HL-60 (cell line): ENCODE measurements at regions not wholly inside any gene's neighbourhood (a gene's known extent, or its start where the extent isn't known, plus 50 kb on each side); places are given as distances from the start of the nearest gene placed in this dataset.

ENCODE experiments used
- POLR2AphosphoS5 ChIP-seq: IDR thresholded peaks from 2 replicates; pipeline ENCODE4 v1.6.1; 2012; ENCODE audit warnings: low read depth
- TF ChIP-seq, protein P1 (sequence below): IDR thresholded peaks from one replicate; pipeline ENCODE4 v1.5.1; 2011; ENCODE audit warnings: low read length, control low read depth, inconsistent platforms; ENCODE audit not compliant: insufficient read depth

DNA sequence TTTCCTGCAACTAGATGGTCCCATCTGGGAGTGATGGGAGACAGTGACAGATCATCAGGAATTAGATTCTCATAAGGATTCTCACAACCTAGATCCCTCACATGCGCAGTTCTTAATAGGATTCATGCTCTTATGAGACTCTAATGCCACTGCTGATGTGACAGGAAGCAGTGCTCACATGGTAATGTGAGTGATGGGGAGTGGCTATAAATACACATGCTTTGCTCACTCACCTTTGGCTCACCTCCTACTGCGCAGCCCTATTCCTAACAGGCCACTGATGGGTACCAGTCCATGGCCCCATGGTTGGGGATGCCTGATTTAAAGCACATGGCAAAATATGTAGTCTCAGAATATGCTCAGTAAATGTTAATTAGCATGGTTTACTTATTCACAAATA lies 80.6 kb upstream of the MBOAT1 start:
- TF ChIP-seq, protein P1, sequence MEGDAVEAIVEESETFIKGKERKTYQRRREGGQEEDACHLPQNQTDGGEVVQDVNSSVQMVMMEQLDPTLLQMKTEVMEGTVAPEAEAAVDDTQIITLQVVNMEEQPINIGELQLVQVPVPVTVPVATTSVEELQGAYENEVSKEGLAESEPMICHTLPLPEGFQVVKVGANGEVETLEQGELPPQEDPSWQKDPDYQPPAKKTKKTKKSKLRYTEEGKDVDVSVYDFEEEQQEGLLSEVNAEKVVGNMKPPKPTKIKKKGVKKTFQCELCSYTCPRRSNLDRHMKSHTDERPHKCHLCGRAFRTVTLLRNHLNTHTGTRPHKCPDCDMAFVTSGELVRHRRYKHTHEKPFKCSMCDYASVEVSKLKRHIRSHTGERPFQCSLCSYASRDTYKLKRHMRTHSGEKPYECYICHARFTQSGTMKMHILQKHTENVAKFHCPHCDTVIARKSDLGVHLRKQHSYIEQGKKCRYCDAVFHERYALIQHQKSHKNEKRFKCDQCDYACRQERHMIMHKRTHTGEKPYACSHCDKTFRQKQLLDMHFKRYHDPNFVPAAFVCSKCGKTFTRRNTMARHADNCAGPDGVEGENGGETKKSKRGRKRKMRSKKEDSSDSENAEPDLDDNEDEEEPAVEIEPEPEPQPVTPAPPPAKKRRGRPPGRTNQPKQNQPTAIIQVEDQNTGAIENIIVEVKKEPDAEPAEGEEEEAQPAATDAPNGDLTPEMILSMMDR: no peak
- no peak for TF ChIP-seq POLR2AphosphoS5
